ENCODE measurements at regions not wholly inside any gene's neighbourhood (a gene's known extent, or its start where the extent isn't known, plus 50 kb on each side); places are given as distances from the start of the nearest gene placed in this dataset.

- H3K9me2 ChIP-seq (ENCODE audit: insufficient read depth) = no peaks in the 10 kb centered on the region
- CTCF ChIA-PET = no interaction called here
- H3K27ac ChIP-seq (ENCODE audit: low read depth, low read length) = no peak overlapping the region
- H3K4me1 ChIP-seq (ENCODE audit: control insufficient read depth in 1 of 2, insufficient read depth in 2 of 2, low read length in 2 of 2) = peaks cover 0 to 10% of the 10 kb centered on the region in 2 experiments; a peak in 2 of 4 replicates
- H3K79me2 ChIP-seq (ENCODE audit: insufficient read depth, low read length) = no peaks in the 10 kb centered on the region
- no peak overlapping the region for H2AFZ ChIP-seq (ENCODE audit: low read depth, low read length, poor library complexity, severe bottlenecking)
- no peak overlapping the region for H3K9ac ChIP-seq (ENCODE audit: low read length)
- DNase-seq (ENCODE audit: low read depth, low spot score) (no peak), ATAC-seq (no peak)
- intact Hi-C loops (cut with micrococcal nuclease) = no loop called here
- TF ChIP-seq ELF1 (IDR thresholded peaks at IDR 0.05; ENCODE audit: borderline replicate concordance, low read depth) = no peak
- no peak for TF ChIP-seq EZH2 (IDR thresholded peaks at IDR 0.05)
- no peaks in the 10 kb centered on the region for H3K36me3 ChIP-seq (ENCODE audit: control insufficient read depth in 1 of 2, insufficient read depth in 2 of 2, low read length in 2 of 2)
- RAD21 ChIA-PET (ENCODE audit: low non-redundant PET in 1 of 2, low total read pairs in 2 of 2, uncharacterized antibody in 2 of 2, unreplicated experiment in 2 of 2) = no interaction called here
- no peaks in the 10 kb centered on the region for H3K9me3 ChIP-seq (ENCODE audit: control insufficient read depth in 1 of 2, insufficient read depth in 1 of 2, low read depth in 1 of 2, low read length in 2 of 2)
- BruUV-seq (replicated peaks) = no TSS peak
- H3K27me3 ChIP-seq (ENCODE audit: insufficient read depth, low read length) = no peaks in the 10 kb centered on the region
- no peaks in the 10 kb centered on the region for H4K20me1 ChIP-seq (ENCODE audit: insufficient read depth)
- H3K4me2 ChIP-seq (ENCODE audit: low read length) = no peak overlapping the region
- POLR2A ChIA-PET = no interaction called here
- H3K4me3 ChIP-seq (replicated peaks in 1 of 2; ENCODE audit: low read depth in 1 of 2, low read length in 2 of 2) = no peak overlapping the region
Measured at GRCh38 chr2:46837704-46838103, 77.9 kb downstream of the MCFD2 start.

- no TSS peak for BruUV-seq (replicated peaks)
- H3K4me3 ChIP-seq (replicated peaks in 1 of 2; ENCODE audit: low read depth in 1 of 2, low read length in 2 of 2) = no peak overlapping the region
- RAD21 ChIA-PET (ENCODE audit: low non-redundant PET in 1 of 2, low total read pairs in 2 of 2, uncharacterized antibody in 2 of 2, unreplicated experiment in 2 of 2) = no interaction called here
Measured at GRCh38 chr2:46837112-46837454, 78.5 kb downstream of the MCFD2 start.

More at GRCh38 chr2:46837112-46837454, 78.5 kb downstream of the MCFD2 start:
- TF ChIP-seq TCF7L2 (IDR thresholded peaks at IDR 0.05; ENCODE audit: borderline replicate concordance, extremely low read depth, insufficient read depth, insufficient read length) (no peak), ZFX (IDR thresholded peaks at IDR 0.05) (no peak), FOSL1 (IDR thresholded peaks at IDR 0.05; ENCODE audit: low read depth) (no peak), CEBPB (IDR thresholded peaks at IDR 0.05; ENCODE audit: low read depth) (no peak), EZH2 (IDR thresholded peaks at IDR 0.05) (no peak), POLR2A (IDR thresholded peaks at IDR 0.05; ENCODE audit: borderline replicate concordance, extremely low read depth, insufficient read depth, insufficient read length) (no peak), ATF3 (IDR thresholded peaks at IDR 0.05) (no peak), SRF (IDR thresholded peaks at IDR 0.05; ENCODE audit: low read depth) (no peak), CBX3 (IDR thresholded peaks at IDR 0.05; ENCODE audit: low read depth) (no peak)
- TF ChIP-seq, protein P1, sequence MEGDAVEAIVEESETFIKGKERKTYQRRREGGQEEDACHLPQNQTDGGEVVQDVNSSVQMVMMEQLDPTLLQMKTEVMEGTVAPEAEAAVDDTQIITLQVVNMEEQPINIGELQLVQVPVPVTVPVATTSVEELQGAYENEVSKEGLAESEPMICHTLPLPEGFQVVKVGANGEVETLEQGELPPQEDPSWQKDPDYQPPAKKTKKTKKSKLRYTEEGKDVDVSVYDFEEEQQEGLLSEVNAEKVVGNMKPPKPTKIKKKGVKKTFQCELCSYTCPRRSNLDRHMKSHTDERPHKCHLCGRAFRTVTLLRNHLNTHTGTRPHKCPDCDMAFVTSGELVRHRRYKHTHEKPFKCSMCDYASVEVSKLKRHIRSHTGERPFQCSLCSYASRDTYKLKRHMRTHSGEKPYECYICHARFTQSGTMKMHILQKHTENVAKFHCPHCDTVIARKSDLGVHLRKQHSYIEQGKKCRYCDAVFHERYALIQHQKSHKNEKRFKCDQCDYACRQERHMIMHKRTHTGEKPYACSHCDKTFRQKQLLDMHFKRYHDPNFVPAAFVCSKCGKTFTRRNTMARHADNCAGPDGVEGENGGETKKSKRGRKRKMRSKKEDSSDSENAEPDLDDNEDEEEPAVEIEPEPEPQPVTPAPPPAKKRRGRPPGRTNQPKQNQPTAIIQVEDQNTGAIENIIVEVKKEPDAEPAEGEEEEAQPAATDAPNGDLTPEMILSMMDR (IDR thresholded peaks at IDR 0.05 in 2 of 3, conservative IDR thresholded peaks at IDR 0.05 in 1 of 3; ENCODE audit: borderline replicate concordance in 1 of 3, insufficient read depth in 1 of 3, low read depth in 2 of 3, low read length in 2 of 3) = no peak
- TF ChIP-seq, protein P2, sequence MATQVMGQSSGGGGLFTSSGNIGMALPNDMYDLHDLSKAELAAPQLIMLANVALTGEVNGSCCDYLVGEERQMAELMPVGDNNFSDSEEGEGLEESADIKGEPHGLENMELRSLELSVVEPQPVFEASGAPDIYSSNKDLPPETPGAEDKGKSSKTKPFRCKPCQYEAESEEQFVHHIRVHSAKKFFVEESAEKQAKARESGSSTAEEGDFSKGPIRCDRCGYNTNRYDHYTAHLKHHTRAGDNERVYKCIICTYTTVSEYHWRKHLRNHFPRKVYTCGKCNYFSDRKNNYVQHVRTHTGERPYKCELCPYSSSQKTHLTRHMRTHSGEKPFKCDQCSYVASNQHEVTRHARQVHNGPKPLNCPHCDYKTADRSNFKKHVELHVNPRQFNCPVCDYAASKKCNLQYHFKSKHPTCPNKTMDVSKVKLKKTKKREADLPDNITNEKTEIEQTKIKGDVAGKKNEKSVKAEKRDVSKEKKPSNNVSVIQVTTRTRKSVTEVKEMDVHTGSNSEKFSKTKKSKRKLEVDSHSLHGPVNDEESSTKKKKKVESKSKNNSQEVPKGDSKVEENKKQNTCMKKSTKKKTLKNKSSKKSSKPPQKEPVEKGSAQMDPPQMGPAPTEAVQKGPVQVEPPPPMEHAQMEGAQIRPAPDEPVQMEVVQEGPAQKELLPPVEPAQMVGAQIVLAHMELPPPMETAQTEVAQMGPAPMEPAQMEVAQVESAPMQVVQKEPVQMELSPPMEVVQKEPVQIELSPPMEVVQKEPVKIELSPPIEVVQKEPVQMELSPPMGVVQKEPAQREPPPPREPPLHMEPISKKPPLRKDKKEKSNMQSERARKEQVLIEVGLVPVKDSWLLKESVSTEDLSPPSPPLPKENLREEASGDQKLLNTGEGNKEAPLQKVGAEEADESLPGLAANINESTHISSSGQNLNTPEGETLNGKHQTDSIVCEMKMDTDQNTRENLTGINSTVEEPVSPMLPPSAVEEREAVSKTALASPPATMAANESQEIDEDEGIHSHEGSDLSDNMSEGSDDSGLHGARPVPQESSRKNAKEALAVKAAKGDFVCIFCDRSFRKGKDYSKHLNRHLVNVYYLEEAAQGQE (IDR thresholded peaks at IDR 0.05; ENCODE audit: low read depth) = no peak
- POLR2A ChIA-PET = no interaction called here
- Histone ChIP-seq H3K9me3 (ENCODE audit: control insufficient read depth in 1 of 2, insufficient read depth in 1 of 2, low read depth in 1 of 2, low read length in 2 of 2) (no peaks in the 10 kb centered on the region), H2AFZ (ENCODE audit: low read depth, low read length, poor library complexity, severe bottlenecking) (no peak overlapping the region), H3K79me2 (ENCODE audit: insufficient read depth, low read length) (no peaks in the 10 kb centered on the region), H3K9ac (ENCODE audit: low read length) (no peak overlapping the region), H4K20me1 (ENCODE audit: insufficient read depth) (no peaks in the 10 kb centered on the region), H3K4me2 (ENCODE audit: low read length) (no peak overlapping the region), H3K27ac (ENCODE audit: low read depth, low read length) (no peak overlapping the region), H3K36me3 (ENCODE audit: control insufficient read depth in 1 of 2, insufficient read depth in 2 of 2, low read length in 2 of 2) (no peaks in the 10 kb centered on the region), H3K4me1 (ENCODE audit: control insufficient read depth in 1 of 2, insufficient read depth in 2 of 2, low read length in 2 of 2) (peaks cover 0 to 10% of the 10 kb centered on the region in 2 experiments; a peak in 2 of 4 replicates), H3K27me3 (ENCODE audit: insufficient read depth, low read length) (no peaks in the 10 kb centered on the region), H3K9me2 (ENCODE audit: insufficient read depth) (no peaks in the 10 kb centered on the region)
- CTCF ChIA-PET = no interaction called here
- intact Hi-C loops (cut with micrococcal nuclease) = no loop called here
- no peak for DNase-seq (ENCODE audit: low read depth, low spot score)
- ATAC-seq = no peak
